ES-I3 (cell line): ENCODE measurements at regions not wholly inside any gene's neighbourhood (a gene's known extent, or its start where the extent isn't known, plus 50 kb on each side); places are given as distances from the start of the nearest gene placed in this dataset.
"Not testable (repeated sequence)": the region's sequence is repeated elsewhere in the genome, so short reads cannot be mapped to it uniquely, and the experiment has no call there.

Experiments used
- H3K36me3 ChIP-seq: 2 replicates; pipeline ENCODE4 v1.6.1; 2013; ENCODE audit warnings: mild to moderate bottlenecking, low read length, control low read depth, moderate library complexity; ENCODE audit not compliant: insufficient read depth
- H3K4me1 ChIP-seq: 2 replicates; pipeline ENCODE4 v1.6.1; 2013; ENCODE audit warnings: mild to moderate bottlenecking, control low read depth, low read length; ENCODE audit not compliant: insufficient read depth
- H3K9ac ChIP-seq: 2 replicates; pipeline ENCODE4 v1.6.1; 2013; ENCODE audit warnings: low read depth, mild to moderate bottlenecking, low read length, moderate library complexity
- H3K9me3 ChIP-seq: 2 replicates; pipeline ENCODE4 v1.6.1; 2013; ENCODE audit warnings: mild to moderate bottlenecking, low read length, moderate library complexity; ENCODE audit not compliant: control insufficient read depth, insufficient read depth

DNA sequence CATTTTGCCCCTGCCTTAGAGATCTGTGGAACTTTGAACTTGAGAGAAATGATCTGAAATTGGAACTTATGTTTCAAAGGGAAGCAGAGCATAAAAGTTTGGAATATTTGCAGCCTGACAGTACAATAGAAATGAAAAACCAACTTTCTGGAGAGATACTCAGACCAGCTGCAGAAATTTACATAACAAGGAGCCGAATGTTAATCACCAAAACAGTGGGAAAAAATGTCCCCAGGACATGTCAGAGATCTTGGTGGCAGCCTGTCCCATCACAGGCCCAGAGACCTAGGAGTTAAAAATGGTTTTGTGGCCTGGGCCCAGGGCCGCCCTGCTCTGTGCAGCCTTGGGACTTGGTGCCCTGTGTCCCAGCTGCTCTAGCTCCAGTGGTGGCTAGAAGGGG, 94.8 kb downstream of the CDRT15L2 start:
- H3K9me3 ChIP-seq, H3K9ac ChIP-seq, H3K4me1 ChIP-seq, H3K36me3 ChIP-seq: not testable (repeated sequence)

DNA sequence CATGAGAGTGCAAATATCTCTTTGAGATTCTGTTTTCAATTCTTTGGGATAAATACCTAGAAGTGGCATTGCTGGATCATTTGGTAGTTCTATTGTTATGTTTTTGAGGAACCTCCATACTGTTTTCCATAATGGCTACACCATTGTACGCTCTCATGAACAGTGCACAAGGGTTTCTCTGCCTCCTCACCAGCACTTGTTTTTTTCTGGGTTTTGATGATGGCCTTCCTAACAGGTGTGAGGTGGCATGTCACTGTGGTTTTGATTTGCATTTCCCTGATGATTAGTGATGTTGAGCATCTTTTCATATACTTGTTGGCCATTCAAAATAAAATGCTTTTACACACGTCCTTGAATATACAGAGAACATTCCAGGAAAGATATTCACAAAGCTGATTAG, 96.2 kb downstream of the CDRT15L2 start:
- H3K4me1 ChIP-seq, H3K36me3 ChIP-seq, H3K9me3 ChIP-seq, H3K9ac ChIP-seq: not testable (repeated sequence)

DNA sequence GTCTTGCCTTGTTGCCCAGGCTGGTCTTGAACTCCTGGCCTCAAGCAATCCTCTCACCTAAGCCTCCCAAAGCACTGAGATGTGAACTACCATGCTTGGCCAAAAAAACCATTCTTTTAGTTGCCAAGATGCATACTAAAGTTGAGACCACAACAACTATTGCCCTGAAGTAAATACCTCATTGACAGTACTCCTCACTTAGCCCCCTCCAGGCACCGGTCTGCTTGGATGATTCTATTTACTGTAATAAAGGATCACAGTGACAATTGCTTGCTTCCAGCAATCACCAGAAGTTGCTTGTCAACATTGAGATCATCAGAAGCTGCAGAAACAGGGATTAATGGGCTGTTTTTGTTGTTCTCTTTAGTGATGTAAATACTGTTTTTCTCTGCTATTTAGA, 97.1 kb downstream of the CDRT15L2 start:
- not testable (repeated sequence) for H3K9me3 ChIP-seq, H3K36me3 ChIP-seq, H3K9ac ChIP-seq, H3K4me1 ChIP-seq

DNA sequence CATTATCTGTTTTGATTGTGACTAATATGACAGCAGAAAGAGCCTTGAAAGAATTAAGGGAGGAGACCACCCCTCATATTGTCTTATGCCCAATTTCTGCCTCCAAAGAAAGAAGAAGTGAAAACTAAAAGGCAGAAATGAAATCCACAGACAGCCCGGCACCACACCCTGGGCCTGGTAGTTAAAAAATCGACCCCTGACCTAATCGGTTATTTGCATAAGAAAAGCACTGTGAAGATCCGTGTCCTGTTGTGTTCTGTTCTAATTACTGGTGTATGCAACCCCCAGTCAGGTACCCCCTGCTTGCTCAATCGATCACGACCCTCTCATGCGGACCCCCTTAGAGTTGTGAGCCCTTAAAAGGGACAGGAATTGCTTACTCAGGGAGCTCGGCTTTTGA, 97.9 kb downstream of the CDRT15L2 start:
- H3K36me3 ChIP-seq, H3K9ac ChIP-seq, H3K9me3 ChIP-seq, H3K4me1 ChIP-seq: not testable (repeated sequence)

DNA sequence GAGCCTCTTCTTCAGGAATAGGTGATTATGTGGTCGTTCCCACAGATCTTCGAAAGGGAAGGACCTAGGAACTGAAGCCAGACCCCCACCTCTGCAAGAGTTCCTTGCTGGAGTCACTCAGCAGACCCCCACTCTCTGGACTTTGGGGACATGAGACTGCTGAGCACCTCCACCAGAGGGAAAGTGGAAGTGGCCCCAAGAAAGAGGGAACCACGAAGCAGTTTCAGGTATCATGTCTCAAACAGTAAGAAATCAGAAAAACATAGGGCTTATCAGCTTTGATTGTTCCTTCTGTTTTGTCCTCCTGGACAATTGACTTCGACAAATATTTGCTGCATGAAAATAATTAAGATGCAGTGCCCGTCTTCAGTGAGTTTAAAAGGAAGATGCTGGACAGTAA, 98.9 kb downstream of the CDRT15L2 start:
- H3K9me3 ChIP-seq, H3K9ac ChIP-seq: not testable (repeated sequence)

DNA sequence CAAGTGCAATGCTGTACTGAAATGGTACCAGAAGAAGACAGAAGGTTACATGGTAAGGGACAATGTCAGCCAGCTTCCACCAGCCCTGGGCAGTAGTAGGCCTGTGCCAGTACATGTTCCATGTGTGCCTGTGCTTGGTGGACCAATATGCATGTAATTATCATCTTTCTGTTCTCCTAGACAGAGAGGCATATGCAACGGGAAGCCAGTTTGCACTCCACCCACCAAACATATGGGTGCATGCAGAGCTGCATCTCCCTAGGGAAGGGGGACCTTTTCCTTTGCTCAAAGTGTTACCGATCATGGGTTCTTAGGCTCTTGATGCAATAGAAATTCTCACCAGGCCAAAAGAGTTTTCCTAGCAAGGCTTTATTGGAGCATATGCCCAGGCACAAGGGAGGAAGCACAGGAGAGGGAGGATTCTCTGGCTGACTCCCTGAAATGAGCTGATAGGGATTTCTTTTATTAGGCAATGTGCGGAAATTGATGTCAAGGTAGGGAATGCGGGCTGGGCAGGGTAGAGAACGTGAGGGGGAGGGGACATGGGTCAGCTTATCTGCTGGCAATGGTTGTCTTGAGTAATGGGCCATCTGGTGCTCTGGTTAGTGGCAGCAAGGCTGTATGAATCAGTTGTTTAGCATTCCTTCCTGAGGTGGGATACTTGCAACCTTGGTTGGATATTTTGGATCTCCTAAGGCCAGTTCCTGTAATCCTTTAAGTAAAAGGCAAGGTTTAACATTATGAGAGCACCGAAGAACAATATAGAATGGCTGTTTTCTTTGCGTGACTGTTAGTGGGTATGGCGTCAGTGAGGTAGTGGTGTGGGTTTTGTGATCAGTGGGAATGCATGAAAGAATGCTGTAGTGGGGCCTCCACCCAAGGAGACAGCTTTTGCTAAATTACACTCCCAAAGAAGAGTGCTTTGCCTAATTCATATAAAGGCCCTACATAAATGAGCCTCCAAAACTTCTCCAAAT, 102.5 kb downstream of the CDRT15L2 start:
- H3K36me3 ChIP-seq = not testable (repeated sequence)

More for the DNA sequence above, 98.9 kb downstream of the CDRT15L2 start:
- H3K36me3 ChIP-seq, H3K4me1 ChIP-seq: not testable (repeated sequence)

DNA sequence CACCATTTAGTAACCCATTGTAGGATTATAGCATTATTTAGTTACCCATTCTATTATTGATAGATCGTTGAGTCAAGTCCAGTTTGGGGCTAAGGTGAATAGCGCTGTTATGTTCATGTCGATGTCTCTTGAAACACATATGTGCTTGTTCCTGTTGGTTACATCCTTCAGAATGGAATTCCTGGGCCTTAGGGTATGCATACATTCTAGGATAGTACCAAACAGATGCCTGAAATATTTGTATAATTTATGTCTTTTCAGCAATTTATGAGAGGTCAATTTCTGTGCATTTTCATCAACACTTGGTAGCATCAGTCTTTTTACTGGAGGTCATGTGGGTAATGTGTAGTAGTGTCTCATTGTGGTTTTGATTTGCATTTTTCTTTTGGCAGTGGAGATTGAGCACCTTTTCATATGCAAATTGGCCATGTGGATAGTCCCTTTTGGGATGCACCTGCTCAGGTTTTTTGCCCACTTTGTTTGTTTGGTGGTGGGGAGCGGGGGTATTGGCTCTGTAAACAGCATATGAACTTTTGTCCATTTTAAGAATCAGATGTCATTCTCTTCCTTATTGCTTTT, 104.2 kb downstream of the CDRT15L2 start:
- not testable (repeated sequence) for H3K4me1 ChIP-seq, H3K9me3 ChIP-seq, H3K9ac ChIP-seq, H3K36me3 ChIP-seq

More for the DNA sequence above, 102.5 kb downstream of the CDRT15L2 start:
- H3K9ac ChIP-seq, H3K4me1 ChIP-seq, H3K9me3 ChIP-seq: not testable (repeated sequence)

DNA sequence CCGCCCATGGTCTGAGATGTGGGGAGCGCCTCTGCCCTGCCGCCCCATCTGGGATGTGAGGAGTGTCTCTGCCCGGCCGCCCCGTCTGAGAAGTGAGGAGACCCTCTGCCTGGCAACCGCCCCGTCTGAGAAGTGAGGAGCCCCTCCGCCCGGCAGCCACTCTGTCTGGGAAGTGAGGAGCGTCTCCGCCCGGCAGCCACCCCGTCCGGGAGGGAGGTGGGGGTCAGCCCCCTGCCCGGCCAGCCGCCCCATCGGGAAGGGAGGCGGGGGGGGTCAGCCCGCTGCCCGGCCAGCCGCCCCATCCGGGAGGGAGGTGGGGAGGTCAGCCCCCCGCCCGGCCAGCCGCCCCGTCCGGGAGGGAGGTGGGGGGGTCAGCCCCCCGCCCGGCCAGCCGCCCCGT, 105.5 kb downstream of the CDRT15L2 start:
- not testable (repeated sequence) for H3K9ac ChIP-seq, H3K4me1 ChIP-seq, H3K36me3 ChIP-seq, H3K9me3 ChIP-seq

DNA sequence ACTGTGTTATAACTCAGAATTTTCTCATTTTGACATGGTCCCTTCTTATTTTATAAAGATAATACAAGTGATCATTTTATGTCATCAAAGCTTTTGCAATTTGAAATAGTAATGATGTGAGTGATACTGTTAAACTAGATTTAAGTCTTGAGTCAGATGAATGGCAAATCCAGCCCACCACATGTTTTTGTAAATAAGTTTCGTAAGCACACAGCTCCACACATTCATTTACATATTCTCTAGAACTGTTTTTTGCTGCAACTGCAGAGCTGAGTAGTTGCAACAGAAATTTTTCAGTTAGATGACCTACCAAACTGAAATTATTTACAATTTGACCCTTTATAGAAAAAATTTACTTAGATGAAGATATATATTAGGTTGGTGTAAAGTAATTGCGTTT, 108.1 kb downstream of the CDRT15L2 start:
- not testable (repeated sequence) for H3K9ac ChIP-seq, H3K4me1 ChIP-seq, H3K36me3 ChIP-seq, H3K9me3 ChIP-seq

DNA sequence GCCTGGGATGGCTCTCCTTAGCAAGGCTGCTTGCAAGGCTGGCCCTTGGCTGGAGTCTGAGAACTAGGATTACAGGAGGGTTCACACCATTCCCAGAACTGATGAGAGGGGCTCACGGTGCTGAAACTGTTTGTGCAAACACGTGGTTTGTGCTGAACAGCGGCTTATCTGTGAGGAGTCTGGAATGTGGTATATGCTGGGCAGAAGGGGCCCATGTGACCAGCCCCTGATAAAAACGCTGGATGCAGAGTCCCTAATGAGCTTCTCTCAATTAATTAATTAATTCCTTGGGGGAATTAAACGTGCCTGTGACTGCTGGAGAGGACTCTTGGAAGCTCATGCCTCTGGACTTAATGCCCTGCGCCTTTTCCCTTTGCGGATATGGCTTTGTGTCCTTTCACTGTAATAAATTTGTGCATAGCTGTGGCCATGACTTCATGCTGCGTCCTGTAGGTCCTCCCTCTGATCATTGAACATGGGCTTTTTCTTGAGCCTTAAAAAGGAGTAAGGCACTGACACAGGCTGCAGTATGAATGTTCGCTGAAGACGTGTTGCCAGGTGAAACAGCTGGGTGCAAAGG, 109.7 kb downstream of the CDRT15L2 start:
- H3K9me3 ChIP-seq, H3K4me1 ChIP-seq, H3K9ac ChIP-seq, H3K36me3 ChIP-seq: not testable (repeated sequence)

DNA sequence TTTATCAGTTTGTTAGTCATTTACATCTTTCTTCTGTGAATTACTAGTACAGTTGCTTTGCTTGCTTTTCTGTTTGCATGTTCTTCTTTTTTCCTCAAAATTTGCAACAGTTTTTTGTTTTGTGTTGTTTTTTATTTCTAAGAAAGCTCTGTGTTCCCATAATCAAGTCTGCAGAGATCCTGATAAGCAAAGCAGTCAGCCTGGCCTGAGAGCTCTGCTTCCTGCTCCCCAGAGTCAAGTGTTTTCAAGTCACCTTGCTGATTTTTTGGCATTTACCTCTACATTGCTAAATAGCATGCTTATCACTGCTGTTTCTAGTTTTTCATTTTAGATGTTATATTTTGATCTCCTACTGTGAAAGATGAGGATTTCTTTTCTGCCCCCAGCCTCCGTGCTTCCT, 113.2 kb downstream of the CDRT15L2 start:
- not testable (repeated sequence) for H3K36me3 ChIP-seq, H3K9ac ChIP-seq, H3K4me1 ChIP-seq, H3K9me3 ChIP-seq

DNA sequence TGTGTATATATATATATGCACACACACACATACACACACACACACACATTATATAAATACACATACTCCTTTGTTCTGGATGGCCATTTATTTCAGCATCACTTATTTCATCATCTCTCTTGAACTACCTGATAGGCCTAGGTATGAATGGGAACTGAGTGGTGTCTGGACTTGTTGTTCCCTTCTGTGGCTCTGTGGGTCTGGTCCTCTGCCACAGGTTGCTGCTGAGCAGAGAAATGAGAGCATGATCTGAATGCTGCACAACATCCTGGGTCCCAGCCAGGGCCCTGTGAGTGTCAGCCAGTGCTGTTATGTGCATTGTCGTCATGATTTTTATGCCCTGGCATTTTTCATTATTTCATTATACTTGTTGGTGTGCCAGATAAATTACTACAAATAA, 116.3 kb downstream of the CDRT15L2 start:
- H3K9me3 ChIP-seq, H3K9ac ChIP-seq, H3K36me3 ChIP-seq, H3K4me1 ChIP-seq: not testable (repeated sequence)

DNA sequence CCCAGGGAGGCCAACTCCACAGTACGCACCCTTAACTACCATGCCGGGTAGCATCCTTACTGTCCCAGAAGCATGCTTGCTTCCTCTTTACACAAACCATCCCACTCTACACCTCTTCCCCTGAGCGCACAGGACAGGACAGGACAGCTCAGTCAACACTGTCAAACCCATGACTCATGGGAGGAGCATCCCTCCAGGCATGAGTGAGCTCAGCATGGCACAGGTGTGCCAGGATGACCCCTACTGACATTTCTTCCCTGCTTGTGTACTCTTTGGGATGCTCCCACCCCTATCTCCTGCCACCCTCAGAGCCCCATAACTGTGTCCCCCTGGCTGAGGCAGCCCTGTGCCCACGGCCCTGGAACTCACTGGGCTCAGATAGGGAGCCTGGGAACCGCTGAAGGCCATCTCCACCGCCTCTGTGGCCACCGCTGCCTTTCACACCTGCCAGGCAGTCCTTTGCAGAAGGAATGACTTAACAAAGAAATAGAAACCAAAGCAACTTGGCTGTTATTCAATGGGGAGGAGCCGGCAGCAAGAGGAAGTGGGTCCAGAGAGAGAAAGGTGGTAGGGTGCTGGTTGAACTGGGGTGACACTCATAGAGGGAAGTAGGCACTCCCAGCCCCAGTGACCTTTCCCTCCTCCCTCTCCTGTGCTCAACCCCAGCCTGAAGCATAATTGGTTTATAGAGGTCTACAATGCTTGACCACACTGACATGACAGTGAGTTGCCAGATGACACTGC, 119.1 kb downstream of the CDRT15L2 start:
- not testable (repeated sequence) for H3K36me3 ChIP-seq, H3K9ac ChIP-seq, H3K9me3 ChIP-seq, H3K4me1 ChIP-seq

DNA sequence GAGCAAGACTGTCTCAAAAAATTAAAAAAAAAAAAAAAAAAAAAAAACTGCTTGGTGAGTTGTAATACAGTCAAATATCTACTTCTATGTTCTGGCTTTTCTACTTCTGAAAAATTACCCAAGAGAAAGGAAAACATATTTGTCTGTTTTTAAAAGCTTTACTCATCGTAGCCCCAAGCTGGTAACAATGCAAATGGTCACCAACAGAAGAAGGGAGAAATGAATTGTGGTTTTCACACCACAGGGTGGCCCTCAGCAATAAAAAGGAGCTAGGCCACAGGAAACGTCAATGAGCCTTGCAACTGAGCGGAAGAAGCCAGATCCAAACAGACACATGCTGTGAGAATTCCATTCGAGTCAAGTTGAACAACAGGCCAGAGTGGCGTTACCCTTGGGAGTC, 121.0 kb downstream of the CDRT15L2 start:
- H3K36me3 ChIP-seq, H3K4me1 ChIP-seq, H3K9ac ChIP-seq, H3K9me3 ChIP-seq: not testable (repeated sequence)

DNA sequence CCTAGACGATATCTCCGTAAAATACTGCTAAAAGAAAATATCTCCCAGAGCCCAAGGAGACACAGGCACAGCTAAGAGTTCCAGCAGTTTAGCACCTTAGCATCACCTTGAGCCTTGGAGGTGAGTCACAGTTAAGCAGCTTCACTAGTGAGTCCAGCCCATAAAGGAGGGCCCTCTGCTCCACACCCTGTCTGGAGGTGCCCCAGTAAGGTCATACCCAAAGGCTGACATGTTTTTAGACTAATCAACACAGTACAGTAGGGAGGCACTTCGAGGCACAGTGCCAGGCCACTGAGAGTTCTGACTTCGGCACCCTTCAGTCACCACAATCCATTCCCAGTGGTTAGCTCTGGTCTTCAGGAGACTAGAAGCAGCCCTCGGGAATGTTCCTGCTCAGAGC, 121.8 kb downstream of the CDRT15L2 start:
- H3K9ac ChIP-seq, H3K9me3 ChIP-seq, H3K4me1 ChIP-seq, H3K36me3 ChIP-seq: not testable (repeated sequence)
